GM19455 (cell line): ENCODE measurements at regions not wholly inside any gene's neighbourhood (a gene's known extent, or its start where the extent isn't known, plus 50 kb on each side); places are given as distances from the start of the nearest gene placed in this dataset.

Experiments used
- ATAC-seq: cut with Tn5 transposase; IDR thresholded peaks from one replicate; pipeline ENCODE4 v1.9.1; 2021; ENCODE audit not compliant: unreplicated experiment

DNA sequence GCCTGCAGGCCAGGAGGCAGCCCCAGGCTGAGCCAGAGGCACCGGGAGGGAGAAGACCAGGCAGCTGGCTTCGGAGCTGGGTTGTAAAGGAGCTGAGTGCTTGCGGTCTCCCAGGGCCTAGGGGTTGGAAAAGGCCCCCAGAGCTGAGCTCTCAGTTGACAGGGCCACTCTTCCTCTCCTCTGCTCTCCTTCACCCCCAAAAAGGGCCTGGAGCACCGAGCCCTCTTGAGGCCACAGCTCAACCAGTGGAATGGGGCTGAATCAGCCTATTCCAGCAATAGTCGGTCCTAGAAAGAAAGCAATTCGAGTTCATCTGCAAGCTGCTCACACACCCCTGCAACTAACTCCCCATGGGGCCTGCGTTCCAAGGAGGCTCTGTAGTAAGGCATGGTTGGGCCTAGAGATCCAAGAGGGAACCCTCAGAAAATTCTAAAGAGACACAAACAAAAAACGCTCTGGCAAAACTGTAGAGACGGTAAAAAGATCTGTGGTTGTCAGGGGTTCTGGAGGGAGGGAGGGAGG is 205.0 kb downstream of the BUD13 start:
- ATAC-seq = no peak

DNA sequence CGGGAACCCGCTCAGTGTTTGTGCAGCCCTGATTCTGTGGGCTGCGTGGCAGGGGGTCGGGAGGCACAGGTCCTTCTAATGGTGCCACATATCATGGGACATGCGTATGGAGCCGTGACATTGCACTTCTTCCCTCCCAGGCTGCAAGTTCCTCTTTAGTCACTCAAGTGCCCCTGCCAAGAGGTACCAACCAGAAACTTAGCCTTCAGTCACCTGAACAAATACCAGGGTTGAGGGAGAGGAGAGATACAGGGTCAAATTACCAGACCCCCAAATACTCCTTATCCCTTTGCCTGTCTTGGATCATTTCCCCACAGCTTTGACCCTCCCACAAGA is 209.1 kb downstream of the BUD13 start:
- no peak for ATAC-seq

DNA sequence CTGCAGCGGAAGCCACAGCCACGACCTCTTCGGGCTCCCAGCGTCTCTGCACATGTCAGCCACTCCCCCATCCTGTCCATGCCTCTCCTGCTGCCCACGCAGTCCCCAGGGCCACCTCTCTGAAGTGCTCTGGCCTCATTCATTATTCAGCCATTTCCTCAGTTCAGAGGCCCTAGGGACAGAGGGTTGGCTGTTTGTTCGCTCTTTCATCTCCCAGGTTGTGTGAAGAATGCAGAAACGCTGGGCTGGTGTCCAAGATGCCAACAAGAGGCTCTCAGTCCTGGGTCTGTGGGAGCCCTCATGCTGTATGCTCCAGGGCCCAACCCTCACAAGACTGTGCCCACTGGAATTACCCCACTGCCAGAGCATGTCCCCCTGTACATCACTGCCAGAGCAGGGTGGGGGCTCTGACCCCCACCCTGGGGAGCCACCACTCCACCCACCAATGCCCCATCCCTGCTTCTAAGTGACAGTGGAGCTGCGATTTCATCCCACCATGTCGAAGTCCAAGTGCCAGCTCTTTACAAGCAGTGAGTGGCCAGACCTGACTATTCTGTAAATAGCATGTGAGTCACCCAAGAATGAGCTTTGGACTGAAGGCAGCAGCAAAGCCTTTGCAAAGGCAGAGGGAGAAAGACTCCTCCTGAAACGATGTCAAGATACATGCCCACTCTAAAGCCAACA is 209.6 kb downstream of the BUD13 start:
- ATAC-seq = no peak

DNA sequence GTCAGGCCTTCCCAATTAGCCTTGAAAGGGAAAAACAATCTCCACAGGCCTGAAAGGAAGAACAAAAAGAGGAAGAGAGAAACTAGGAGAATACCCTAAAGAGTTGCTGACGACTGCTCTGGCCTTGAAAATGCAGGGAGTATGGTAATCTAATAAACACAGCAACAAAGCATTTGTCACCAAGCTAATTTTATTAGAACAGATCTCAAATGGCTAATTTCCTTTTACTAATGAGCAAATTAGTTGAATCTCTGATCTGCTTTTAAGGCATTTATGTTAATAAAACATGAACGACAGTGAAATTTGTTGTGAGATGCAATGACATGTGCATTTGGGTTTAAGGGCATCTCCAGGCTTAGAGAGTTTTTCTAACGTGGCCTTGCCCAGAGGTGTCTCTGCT is 212.2 kb downstream of the BUD13 start:
- ATAC-seq = no peak

DNA sequence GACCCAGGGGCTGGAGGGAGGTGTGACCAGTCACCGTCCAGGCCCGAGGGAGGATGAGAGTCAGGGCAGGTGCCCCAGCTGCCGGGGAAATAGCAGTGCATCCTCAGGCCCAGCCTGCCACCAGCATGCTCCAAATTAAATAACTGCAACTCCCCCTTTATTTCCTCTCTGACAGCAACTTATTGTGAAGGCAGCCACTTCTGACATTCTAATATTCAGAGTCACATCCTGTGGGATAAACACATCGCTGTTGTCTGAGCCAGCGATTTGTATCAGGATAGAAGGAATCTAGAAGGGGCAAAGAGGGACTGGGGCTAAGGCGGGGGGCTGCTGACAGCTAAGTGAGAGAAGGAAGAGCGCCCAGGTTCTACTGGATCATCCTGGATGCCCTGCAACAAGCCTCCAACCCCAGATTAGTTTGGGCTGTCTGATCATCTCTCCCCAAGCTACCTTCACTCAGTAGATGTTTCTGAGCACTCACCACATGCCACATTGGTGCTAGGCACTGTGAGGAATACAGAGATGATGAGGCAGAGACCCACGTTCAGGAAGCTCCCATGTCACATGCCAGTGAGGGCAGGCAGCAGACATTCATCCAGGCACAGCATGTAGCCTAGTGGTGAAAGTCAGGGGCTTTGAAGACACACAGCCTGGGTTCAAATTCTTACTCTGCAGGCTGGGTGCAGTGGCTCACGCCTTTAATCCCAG is 214.1 kb downstream of the BUD13 start:
- ATAC-seq = no peak

DNA sequence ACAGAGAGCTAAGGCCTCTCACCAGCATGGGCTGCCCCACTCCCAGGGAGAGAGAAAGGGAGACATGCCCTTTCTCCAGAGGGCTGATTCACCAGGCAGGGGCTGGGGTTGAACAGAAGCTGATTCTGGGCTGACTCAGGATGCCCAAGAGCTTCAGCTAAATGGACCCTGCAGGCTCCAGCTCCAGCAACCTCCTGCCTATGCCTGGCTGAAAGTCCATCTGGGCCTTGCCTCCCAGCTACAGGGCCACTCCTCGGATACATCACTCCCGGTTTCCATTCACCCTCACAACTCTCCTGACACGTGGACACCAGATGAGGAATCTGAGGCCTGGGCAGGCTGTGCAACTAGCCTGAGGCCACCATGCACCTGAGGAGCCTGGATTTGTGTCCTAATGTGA is 215.5 kb downstream of the BUD13 start:
- ATAC-seq = no peak

DNA sequence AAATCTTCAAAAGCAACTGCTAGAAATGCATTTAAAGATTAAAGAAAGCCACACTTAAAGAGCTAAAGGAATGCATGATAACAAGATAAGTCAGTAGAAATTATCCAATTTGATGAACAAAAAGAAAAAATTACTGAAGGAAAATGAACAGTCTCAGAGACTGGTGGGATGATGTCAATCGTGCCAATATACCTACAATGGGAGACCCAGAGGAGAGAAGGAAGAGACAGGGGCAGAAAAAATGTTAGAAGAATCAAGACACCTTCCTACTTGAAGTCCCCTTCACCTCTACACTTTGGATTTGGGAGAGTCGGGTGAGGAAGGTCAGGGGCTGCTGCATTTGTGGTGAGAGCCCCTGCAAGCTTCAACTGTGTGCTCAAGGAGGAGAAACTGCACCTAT is 216.3 kb downstream of the BUD13 start:
- no peak for ATAC-seq

DNA sequence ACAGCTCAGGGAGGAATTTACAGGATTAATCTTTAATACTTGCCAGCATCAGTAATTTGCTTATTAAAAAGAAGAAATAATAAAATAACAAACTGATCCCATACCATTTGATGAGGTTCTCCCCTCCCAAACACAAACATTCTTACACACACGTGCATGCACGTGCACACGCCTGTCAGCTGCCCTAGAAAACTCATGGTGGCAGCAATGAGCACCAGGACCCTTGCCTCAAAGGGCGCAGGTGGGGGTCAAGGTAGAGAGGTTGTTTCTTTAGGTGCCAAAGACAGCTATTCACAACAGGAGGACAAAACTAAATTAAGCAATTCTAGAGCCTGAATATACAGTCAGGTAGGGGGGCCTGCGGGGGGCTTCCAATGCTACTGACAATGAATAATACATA is 219.3 kb downstream of the BUD13 start:
- ATAC-seq = no peak

DNA sequence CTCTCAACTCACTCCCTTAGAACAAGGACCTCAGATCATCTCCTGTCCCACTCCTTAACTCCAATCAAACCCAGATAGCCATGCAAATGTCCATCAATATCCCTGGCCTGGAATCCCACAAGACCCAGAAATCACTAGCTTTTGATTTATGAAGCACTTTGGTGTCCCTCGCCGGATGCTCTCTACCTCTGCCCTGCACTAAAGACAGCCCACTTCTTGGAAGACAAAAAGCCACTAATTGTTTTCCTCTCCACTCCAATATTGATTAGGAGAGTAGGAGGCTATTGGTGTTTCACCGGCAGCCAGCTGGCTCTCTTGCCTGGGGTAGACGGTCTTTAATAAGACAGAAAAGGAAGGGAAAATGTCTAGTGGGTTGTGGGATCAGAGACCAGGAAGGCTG is 221.2 kb downstream of the BUD13 start:
- no peak for ATAC-seq

DNA sequence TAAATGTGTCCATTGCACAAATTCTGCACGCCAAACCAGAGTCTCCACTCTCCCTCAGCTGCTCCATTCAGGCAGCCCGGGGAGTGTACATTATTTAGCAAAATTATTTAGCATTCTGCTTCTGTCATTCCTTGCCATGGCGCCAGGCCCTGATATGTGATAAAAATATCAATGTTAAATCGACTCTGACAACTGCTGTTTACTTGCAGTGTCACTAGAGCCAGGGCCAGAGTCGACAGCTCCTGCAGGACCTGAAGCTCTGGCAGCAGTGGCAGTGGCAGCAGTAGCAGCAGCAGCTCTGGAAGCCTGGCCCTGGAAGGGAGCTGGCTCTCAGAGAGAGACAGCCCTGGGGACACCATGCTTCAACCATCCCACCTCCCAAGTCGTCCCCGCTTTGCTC is 224.5 kb downstream of the BUD13 start:
- no peak for ATAC-seq

DNA sequence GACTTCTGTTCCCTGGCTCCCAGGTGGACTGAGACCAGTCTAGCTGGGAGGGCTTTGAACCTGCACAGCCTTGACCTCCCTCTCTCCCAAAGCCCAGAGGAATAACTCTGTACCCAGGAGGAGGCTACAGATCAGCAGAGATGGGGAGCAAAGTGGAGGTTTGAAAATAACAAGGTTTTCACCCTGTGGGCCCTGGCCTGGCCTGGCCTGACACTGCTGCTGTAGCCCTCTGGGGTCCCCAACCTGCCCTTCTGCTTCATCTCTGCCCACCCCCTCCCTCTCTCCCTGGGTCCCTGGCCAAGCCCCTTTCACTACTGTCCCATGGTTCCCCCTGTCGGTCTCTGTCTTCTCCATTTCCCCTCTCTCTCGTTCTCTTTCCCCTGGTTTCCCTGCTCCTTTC is 225.2 kb downstream of the BUD13 start:
- ATAC-seq = no peak

DNA sequence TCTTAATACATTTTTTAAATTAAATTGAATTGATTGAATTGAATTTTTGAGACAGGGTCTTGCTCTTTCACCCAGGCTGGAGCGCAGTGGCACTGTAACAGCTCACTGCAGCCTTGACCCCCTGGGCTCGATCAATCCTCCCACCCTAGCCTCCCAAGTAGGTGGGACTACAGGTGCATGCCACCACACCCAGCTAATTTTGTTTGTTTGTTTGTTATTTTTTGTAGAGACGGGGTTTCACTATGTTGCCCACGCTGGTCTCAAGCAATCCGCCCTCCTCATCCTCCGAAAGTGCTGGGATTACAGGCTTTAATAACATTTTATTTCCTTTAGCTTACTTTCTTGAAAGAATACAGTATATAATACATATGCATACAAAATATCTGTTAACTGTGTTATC is 226.9 kb downstream of the BUD13 start:
- no peak for ATAC-seq

DNA sequence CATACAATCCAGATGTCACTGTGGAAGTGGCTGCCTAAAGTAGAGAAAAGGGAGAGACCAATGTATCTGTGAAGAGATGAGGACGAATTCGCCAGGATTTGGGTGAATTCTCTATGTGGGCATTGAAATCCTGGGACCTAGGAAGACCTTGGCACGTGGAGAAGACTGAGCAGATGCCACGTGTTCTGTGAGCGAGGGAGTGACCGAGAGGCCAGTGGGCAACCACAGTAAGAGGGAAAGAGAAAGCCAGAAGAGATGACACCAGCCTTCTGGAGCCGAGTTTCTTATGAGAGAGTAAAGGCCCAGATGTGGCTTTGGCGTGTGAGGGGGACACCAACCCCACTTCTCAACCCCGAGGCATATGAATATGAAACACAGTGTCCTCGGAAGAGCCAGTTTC is 228.1 kb downstream of the BUD13 start:
- no peak for ATAC-seq

DNA sequence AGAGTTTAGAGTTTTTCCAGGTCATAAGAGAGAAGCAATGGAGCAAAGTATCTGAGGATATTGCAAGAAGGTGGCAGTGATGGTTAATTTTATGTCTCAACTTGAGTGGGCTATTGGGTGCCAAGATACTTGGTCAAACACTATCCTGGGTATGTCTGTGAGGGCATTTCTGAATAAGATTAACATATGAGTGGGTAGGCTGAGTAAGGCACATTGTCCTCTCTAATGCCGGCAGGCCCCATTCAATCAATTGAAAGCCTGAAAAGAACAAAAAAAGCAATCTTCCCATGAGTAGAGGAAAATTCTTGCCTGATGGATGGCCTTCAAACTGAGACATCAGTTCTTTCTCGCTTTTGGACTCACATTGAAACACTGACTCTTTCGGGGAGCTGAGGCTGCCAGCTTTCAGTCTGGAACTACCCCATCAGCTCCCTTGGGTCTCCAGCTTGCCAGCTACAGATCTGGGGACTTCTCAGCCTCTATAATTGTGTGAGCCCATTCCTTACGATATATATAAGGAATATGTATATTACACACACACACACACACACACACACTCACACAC is 228.8 kb downstream of the BUD13 start:
- no peak for ATAC-seq

DNA sequence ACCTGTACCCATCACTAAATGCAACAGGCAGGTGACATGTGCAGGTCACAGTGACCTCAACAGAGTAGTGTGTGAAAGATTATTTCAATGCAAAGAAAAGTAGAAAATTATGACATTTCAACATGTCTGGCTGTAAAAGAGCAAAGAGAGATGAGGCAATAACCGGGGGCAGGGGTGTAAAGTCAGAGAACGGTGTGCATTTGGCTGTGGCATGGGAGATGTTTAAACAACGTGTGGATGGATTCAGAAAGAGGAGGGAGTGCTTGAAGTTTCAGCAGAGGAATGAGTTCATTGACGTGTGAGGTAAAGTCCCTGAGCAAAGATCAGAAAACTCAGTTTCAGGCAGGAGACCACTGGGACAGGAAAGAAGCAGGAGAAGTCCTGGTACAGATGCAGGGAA is 229.7 kb downstream of the BUD13 start:
- ATAC-seq = no peak

DNA sequence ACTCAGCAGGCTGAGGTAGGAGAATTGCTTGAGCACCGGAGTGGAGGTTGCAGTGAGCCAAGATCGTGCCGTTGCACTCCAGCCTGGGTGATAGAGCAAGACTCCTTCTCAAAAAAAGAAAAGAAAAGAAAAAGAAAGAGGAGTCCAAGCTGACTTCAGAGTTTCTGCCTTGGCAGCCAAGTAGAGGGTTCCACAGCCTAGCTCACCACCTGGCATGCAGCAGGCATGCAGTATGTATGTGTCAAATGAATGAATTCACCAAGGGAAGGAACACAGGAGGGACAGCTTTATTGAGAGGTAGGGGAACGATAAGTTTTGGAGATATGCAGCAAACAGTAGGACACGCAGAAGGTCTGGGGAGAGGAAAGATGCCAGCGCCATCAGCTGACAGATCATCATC is 230.4 kb downstream of the BUD13 start:
- ATAC-seq = no peak

DNA sequence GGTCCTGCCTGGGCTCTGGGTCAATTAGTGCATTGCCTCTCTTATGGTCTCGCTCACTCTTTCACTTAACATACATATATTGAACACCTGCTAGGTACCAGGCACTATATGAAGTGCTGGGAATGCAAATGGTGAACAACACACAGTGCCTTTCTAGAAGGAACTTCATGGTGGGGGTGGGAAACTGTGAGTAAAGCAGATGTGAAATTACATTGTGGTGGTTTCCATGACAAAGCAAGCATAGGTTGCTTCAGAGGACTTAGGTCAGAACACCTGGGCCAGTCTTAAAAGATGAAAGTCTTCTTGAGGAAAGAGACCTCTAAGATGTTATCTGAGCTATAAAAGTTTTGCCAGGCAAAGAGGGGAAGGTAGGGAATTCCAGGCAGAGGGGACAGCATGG is 231.3 kb downstream of the BUD13 start:
- no peak for ATAC-seq

DNA sequence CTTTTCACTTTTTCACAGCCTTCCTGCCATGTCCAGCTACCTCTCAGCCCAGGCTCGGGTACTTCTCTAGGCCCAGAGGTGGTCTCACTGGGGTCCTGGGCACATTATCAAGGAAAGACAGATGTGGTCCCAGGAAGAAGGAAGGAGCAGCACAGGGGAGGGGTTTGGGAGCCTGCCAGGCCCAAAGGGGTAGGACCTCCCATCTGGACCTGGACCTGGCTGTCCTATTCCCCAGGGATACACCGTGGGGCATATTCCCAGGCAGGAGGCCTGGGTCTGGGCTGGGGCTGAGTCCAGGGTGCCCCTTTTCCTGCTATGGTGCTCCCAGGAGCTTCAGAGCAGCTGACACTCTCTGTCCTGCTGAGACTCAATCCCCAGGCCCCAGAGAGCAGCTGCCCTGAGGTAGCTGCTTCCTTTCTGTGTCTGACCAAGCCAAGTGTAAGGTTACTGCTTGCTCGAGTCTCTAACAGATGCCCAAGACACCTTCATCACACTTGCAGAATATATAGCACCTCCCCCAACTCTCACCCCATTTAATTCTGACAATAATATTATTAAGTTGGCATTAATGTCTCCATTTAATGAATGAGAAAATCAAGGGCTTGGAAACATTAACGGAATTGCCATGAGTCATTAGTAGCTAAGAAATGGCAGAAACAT is 232.0 kb downstream of the BUD13 start:
- ATAC-seq = no peak

DNA sequence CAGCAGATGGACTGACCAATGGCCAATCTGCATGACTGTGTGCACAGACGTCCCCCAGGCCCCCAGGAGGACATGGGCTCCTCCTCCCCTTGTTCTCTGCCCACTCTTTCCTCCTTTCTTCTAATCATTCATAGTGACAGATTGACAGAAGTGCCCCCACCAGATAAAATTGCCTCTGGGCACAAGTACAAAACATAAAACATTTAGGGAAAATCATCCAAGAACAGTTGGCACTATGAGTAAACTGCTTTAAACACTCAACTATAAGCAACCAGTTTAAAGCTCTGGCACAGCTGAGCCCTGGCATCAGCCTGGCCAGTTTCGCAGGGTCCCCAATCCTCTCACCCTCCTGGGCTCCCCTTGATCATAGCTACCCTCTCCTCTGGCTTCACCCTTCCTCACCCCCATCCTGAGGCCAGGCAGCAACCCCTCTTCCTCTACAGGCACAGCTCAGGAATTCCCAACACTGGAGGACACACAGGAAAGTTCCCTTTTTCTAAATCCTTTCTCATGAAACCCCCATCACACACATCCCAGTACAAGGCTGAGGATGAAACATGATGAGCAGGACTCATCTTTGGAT is 232.9 kb downstream of the BUD13 start:
- ATAC-seq = no peak

DNA sequence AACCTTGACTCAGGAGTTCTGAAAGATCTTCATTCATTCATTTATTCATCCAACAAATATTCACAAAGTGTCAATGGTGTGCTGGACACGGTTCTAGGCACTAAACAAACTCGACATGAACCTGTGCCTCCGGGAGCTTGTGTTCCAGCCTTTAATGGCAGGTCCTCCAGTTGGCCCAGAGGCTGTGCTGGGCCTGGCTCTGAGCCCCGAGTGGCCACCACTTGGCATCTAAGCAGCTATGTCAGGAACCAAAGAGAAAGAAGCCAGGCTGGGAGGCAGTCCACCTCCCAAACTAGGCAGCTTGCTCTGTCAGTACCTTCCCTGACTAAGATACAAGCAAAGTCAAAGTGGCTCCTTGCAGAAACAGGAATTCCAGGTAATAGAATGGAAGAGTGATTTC is 233.6 kb downstream of the BUD13 start:
- no peak for ATAC-seq

DNA sequence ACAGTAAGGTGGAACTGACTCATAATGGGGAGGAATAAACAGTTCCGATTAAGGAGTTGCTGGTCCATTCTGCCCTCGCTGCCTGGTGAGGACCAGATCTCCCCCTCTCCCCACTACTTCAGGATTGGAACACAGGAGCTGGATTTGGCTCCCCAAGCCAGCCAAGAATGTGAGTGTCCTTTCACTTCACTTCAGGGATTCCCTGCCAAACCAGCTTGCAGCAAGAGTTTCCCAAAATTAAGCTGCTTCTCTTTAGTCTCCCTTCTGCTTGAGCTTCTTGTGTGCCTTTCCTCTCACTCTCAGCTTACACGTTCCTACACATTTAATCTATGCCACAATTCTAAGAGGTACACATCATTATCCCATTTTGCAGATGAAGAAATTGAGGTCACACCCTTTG is 234.1 kb downstream of the BUD13 start:
- no peak for ATAC-seq

DNA sequence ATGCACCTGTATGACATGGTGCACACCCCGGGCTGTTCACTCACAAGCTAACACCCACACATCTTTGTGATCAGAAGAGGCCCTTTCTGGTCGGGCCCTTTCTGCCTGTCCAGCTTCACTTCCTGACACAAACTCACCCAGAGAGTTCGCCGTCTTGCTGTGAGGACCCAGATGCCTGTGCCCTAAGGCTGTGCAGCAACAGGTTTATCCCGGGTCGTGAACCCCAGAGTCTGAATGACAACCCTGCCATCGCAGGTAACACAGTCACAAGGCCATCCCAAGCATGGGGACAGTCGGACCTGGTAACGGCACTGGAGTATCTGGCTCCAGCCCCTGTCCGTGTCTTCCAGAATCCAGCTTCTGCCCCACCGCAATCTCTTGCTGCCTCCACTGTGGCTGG is 235.1 kb downstream of the BUD13 start:
- ATAC-seq = no peak
